GM12873 (cell line): ENCODE measurements at regions not wholly inside any gene's neighbourhood (a gene's known extent, or its start where the extent isn't known, plus 50 kb on each side); places are given as distances from the start of the nearest gene placed in this dataset.

Source experiments
- TF ChIP-seq, protein P1 (sequence below): IDR thresholded peaks from 2 replicates; pipeline ENCODE4 v1.5.1; 2012; ENCODE audit warnings: low read depth, mild to moderate bottlenecking, moderate library complexity, low read length, control low read depth; ENCODE audit not compliant: insufficient read depth; ENCODE audit errors: missing control alignments

DNA sequence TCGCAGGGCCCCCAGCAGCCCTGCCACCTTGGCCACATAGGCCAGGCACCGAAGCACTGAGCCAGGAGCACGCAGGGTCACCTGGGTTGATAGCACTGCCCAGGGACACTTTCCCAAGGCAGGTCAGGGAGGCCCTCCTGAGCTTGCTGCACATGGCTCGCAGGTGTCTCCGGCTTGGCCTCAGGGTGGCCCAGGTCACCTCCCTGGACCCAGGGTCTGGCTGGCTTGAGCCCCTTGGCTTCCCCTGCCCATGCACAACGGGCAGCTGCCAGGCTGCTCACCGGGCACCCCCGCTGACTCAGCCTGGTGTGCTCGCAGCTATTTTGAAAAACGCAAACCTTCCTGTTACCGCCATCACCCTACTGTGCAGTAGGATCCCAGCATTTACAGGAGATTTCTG, 502.3 kb downstream of the EIPR1 start:
- TF ChIP-seq, protein P1, sequence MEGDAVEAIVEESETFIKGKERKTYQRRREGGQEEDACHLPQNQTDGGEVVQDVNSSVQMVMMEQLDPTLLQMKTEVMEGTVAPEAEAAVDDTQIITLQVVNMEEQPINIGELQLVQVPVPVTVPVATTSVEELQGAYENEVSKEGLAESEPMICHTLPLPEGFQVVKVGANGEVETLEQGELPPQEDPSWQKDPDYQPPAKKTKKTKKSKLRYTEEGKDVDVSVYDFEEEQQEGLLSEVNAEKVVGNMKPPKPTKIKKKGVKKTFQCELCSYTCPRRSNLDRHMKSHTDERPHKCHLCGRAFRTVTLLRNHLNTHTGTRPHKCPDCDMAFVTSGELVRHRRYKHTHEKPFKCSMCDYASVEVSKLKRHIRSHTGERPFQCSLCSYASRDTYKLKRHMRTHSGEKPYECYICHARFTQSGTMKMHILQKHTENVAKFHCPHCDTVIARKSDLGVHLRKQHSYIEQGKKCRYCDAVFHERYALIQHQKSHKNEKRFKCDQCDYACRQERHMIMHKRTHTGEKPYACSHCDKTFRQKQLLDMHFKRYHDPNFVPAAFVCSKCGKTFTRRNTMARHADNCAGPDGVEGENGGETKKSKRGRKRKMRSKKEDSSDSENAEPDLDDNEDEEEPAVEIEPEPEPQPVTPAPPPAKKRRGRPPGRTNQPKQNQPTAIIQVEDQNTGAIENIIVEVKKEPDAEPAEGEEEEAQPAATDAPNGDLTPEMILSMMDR, result no peak

DNA sequence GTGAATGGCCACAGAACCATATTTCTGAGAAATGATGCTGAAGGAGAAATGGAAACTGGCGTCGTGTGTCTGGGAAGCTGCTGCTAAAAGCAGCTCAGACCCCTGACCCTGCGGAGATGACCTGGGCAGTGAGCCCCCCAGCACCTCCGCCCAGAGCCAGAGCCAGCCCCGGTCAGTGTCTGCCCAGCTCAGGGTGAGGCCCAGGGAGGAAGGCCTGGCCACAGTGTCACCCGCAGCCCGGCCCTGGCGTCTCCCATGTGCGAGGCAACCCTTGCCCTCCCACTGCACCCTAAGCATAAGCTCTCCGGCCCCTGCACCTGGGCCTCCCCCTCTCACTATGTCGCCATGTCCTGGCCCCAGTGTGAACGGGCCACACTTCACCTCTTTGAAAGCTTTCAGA, 502.8 kb downstream of the EIPR1 start:
- TF ChIP-seq, protein P1, result no peak

DNA sequence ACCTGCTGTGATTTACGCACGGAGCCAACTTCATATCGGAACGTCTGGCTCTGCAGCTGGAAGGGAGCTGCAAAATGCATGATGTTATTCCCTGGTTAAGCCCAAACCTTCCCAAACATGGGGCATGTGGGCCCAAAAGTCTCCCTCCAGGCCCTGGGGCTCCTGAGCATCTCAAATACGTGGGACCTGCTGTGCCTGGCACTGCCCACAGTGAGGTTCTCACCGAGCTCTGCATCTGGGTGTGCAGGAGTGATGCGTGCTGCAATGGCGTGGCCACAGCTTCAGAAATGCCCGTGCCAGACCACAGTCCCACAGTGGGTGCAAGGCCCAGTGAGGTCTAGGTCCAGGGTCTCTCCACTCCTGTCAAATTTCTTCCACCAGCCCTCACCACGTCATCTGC, 503.3 kb downstream of the EIPR1 start:
- TF ChIP-seq, protein P1, result no peak

DNA sequence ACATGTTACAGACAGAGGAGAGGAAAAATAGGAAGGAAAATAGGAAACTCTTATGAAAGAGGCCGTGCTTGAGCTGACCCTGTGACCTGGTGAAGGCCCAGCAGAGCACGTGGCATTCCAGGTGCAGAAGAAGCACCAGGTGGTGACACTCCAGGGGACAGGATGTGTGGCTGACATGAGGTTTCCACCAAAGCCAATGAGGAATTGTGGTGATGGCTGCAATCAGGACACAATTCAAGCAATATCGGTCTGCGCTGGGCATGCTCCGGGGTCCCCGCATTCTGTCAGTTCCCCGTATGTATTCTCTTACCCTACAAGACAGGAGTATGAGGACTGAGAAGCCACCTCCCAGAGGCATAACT, 504.2 kb downstream of the EIPR1 start:
- TF ChIP-seq, protein P1, result no peak

DNA sequence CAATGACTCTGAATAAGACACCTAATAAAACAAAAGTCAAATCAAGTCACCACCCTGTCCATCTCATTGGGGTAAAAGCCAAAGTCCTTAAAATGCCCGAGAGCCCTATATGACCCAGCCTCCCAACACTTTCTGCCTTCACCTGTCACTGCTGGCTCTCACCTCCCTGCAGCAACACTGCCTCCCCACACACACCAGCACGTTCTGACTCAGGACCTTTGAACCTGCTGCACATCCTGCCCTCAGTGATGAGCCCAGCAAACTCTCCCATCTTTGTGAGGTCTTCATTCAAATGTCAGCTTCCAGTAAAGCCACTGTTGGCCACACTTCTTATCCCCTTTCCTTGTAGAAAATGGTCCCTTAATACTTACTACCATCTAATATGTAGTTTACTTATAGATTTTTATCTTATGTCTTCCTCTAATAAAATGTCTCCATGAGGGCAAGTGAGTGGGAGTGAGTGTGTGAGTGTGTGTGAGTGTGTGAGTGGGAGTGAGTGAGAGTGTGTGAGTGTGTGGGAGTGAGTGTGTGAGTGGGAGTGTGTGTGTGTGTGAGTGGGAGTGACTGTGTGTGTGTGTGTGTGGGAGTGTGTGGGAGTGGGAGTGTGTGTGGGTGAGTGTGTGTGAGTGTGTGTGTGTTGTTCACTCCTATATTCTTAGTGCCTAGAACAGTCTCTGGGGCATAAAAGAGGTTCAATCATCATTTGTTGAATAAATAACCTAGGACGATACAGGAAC, 504.7 kb downstream of the EIPR1 start:
- TF ChIP-seq, protein P1, result no peak

DNA sequence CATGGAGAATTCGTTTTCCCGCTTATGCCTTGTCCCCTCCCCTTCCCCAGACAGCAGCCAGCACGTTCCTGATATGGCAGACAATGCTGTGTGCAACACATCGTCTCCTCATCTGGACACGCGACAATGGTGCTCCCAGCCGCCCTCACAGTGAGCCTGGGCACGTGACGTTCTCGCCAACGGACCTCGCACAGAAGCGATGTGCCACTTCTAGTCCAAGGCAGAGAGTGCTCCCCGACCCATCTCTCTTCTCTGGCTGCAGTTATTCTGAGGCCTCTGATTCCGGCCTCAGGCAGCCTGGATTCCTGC, 505.4 kb downstream of the EIPR1 start:
- TF ChIP-seq, protein P1, result no peak

DNA sequence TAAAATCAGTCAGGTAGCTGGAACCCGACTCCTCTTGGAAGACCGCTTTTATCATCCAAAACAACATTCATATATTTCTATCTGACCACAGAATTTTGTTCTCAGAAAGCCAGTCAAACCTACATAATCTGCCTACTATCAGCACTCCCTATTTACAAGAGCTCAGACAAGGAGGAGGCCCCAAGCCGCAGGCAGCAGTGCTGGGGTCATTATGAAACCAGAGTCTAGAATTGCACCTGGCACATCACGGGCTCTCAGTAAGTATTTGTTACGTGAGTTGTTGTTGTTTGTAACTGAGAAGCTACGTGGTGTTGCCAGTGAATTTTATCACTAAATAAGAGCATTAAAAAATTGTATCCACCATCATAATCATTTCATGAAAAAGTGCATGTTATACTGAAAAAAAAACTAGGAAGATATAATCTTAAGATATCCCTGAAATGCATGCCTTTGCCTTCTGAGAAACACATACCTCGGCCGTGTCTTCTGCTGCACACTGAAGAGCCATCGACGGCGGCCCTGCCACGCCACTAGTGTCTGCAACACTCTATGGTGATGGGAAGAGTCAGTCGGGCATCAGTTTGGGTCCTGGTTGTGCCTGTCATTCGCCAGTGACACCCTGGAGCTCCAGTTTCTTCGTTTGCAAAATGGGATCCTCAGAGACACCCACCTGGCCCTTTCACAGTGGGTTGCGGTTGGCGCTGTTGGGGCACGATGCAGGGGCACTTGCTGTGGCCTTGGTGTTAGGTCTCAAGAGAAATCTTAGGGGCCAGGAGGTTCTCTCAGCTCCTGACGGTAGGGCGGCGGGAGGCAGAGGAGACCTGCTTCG, 505.9 kb downstream of the EIPR1 start:
- TF ChIP-seq, protein P1, result no peak
